Muscle of arm (tissue), 1 donor: ENCODE measurements at regions not wholly inside any gene's neighbourhood (a gene's known extent, or its start where the extent isn't known, plus 50 kb on each side); places are given as distances from the start of the nearest gene placed in this dataset.

Experiments used
- DNase-seq: peaks from one replicate; pipeline ENCODE4 v3.0.0-alpha.2; 2013

DNA sequence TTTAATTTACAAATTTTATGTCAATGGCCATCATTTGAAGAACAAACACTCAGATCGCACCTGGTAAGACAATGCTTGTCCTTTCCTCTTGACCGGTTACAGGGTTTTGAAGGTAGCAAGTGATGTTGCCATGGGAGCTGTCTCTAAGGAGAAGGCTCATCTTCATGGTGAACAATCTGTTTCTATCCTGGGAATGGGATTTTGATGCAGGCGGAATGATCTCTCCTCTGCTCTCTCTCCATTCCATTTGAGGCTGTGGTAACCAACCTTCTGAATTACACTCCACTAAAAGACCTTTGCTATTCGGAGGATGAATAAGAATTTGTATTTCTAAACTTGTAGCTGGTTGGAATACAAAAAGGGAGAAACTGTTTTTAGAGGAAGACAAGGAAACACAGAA is 57.9 kb upstream of the SLC5A9 start:
- DNase-seq: no peak

DNA sequence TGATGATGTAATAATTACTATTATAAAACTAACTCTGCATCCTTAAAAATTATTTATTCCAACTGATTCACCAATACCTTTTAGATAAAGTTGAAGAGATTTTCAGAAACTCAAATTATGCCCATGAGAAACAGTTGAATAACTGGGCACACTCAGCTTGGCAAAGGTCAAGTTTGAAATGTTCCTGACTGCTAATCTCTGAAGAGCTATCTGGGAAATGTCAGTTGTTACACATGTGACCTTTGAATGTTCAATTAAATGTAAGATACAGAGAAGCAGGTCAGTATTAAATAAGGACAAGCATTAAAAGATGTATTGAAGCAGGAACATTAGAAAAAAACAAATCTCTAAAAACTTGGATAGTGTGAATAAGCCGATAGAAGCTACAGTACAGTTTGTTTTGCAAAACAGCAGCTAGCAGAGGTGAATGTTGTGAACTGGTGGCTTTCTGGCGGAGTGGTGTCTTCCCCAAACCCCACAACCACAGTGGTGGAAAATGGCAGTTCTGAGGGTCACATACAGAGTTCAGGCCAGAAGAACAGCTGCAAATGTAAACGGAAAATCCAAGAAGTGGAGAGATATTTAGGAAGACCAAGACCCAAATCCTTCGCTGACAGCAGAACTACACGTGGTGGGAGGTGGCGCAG is 61.9 kb upstream of the SLC5A9 start:
- no peak for DNase-seq

DNA sequence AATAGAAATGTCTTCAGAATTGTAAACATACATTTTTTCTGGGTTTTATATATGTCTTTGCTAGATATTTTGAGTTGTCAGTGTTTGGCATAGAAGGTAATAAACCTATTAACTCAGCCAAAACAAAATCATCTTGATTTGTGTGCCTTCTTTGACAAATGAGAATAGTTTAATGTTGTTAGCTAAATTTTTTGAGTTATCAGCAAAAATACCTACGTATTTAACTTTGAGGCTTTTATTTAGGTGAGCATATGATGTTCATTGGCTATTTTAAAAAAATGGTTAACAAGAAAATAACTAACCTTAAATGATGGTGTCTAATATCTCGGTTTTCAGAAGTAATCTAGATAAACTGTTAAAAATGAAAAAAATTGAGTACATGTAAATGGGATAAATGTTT is 83.2 kb upstream of the SLC5A9 start:
- DNase-seq: no peak

DNA sequence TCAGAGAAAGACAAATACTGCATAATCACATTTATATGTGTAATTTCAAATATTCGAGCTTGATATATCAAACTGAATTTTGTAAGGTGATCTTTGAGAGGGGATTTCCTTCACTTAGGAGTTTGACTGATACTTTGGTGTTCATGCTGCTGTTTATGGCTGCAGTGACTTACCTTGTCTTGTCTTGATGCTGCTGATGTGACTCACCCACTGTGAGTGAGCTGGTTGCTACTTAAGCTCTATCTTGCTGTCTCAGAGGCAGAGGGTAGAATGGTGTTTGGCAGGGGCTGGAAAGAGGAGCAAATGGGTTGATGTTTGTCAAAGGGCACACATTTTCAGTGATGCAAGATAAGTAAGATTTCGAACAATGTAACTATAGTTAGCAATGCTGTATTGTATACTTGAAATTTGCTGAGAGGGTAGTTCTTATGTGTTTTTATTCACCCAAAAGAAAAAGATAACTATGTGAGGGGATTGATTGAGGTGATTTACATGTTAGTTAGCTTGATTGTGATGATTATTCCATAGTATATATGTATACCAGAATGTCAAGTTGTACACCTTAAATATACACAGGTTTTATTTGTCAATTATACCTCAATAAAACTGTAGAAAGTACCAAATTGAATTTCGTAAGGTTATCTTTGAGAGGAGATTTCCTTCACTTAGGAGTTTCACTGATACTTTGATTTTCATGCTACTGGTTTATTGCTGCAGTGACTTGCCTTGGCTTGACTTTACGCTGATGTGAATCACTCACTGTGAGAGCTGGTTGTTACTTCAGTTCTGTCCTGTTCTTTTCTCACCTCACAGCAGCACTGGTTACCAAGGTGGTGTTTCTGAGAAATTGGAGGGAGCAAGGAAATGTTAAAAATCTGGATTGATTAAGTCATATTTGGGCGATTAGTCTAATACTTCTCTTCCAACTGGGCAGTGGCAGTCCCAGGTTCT is 94.5 kb upstream of the SLC5A9 start:
- no peak for DNase-seq

DNA sequence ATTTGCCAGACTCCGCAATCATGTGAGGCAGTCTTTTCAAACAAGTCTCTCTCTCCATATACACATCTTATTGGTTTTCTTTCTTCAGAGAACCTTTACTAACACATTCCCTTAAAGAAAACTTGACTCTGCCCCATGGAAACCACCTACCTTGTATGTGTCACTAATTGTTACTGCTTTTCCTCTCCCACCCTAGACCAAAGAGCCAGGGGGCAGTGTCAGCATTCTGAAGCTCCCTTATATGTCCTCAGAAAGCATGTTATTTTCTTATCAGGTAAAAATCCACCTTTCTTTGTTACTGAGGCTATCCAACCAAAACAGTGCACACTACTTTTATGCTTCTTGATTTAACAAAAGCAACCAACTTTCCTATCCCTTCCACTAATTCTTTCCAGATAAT is 98.9 kb upstream of the SLC5A9 start:
- no peak for DNase-seq

DNA sequence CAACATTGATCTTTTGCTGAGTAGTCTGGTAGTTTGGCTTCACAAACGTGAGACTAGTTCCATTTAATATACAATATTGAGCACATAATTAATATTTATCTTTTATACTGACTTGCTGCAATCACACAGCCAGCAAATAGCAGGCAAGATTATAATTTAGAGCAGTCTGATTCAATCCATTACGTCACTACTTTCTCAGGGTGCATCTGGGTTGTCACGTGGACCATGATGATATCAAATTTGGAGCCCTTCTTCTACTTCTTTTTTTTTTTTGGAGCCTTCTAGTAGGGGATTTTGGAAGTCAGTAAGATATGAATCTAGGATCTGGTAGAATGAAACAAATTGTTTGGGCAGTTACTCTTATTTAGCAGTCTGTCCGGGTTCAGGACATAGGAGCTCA is 100.6 kb upstream of the SLC5A9 start:
- no peak for DNase-seq

DNA sequence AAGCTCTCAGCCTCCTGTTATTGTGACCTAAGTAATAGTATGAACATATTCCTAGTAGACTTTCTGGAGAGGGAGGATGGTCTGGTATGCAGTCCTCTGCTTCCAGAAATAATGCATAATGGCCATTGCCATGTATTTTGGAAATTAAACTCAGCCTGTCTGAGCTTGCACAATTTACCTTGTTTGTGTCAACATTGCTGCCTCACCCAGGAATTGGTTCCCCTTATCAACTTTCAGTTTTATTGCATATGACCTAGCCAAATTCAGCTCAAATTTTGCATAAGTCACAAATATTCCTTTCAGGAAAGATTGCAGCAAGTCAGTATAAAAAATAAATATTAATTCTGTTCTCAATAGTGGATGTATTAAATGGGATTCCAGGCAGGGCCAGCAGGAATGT is 101.9 kb upstream of the SLC5A9 start:
- DNase-seq: no peak

DNA sequence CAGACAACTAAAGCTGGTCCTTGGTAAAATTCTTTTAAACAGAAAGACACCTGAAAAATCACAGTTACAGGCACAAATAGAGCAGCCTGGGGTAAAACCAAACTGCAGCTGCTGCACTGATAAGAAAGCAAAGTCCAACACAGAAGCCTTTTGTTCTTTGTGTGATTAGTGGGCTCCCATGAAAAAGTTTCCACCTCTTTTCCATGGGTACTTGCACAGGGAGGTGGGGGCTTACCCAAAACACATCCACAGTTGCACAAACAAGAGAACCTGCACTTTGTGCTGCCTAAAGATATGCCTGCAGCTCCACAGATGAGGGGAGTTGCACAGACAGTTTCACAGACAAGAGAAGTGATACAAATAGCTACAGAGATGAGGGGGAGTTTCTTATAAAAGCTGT is 106.7 kb upstream of the SLC5A9 start:
- DNase-seq: no peak

DNA sequence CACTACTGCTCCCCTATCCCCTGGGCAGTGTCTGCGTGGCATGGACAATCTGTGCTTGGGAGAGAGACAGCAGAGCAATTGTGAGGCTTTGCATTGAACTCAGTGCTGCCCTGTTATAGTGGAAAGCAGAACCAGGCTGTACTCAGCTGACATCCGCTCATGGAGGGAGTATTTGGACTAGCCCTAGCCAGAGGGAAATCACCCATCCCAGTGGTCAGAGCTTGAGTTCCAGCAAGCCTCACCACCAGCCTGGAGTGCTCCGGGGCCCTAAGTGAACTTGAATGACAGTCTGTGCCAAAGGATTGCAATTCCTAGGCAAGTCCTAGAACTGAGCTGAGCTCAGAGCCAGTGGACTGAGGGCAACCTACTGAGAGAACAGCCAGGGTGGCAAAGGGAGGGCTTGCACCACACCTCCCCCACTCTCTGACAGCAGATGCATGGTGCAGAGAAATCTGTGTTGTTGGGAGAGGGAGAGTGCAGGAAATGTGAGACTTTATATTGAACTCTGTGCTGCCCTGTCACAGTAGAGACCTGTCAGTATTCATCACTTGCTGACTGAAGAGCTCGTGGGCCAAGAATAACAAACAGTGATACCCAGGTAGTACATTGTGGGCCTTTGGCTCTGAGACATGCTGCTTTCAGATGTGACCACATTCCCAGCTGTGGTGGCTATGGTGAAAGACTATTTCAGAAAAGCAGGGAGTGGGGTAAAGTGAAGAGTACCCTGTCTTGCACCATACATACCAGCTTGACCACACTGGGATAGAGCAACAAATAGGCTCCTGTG is 107.7 kb upstream of the SLC5A9 start:
- no peak for DNase-seq

DNA sequence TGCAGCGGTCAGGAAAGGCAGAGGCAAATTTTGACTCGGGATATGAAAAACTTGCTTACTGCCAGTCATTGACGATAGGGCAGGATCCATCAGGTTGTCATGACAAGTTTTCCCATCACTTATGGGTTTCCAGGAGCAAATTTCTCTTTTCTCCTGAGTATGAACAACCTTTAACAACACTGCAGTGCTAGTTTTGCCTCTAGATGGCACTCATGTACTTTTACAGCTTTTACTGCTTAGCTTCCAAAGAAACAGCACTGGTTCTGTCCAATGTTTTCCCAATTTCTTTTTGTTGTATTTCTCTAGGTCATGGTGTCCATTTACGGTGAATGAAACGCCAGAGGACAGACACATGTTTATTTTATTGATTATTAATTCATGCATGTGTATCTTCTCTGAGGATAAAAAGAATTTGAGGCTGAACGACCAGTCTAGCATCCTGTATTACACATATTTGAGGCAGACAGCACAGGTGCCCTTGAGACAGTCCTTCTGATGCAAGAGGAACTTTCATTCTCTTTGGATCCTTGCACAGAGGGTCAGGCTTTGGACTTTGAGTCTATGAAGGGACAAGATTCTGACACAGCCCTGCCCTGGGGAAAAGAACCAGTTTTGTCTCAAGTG is 112.3 kb upstream of the TRABD2B start:
- DNase-seq: peak; percentile 55

DNA sequence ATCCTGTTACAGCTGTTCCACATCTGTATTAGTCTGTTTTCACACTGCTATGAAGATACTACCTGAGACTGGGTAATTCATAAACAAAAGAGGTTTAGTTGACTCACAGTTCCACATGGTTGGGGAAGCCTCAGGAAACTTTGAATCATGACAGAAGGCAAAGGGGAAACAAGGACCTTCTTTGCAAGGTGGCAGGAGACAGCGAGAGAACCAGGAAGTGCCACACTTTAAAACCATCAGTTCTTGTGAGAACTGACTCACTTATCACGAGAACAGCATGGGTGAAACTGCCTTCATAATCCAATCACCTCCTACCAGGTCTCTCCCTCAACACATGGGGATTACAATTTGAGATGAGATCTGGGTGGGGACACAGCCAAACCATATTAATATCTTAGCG is 110.3 kb upstream of the TRABD2B start:
- DNase-seq: no peak

DNA sequence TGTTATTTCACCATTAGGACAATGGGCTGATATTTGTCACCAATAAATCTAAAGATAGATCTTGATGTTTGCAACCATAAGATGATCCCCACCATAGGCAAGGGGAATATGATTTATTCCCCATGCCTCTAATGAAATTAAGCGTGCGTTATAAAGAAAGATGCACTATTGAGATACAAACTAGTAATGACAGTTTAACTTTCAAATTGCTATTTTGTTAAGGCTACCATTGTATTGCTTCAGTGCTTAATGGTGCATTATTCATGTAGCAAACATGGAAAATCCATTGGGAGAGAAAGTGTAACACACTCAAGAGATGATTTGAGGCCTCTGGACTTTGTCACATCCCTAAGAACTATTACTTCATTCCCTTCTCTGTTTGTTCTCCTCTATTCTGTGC is 108.9 kb upstream of the TRABD2B start:
- no peak for DNase-seq

DNA sequence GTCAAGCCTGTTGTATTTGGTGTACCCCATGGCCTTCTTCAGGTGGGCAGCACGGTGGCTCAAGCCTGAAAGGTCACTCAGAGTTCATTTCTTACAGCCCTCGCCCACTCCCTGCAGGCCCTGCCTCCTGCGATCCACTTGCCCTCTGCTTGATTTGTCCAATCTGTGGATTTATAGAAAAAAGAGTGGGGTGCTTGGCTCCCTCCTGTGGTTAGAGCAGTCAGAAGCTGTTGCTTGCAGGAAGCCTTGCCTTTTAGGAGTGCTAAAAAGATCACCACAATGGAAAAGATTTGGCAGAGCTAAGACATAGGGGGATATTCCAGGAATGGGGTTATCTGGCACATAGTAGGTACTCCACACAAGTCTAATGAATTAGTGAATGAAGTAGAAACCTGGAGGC is 108.0 kb upstream of the TRABD2B start:
- DNase-seq: no peak

DNA sequence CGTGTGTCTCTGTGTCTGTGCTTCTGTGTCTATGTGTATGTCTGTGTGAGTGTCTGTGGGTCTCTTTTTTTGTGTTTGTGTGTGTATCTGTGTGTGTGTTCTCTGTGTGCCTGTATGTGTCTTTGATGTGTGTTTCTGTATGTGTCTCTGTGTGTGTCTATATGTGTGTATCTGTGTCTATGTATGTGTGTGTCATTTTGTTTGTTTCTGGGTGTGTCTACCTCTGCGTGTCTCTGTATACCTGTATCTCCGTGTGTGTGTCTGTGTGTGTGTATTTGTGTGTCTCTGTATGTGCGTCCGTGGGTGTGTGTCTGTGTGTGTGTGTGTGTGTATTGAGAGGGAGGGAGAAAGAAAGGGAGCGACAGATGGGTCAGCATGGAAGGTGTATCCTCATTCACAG is 106.3 kb upstream of the TRABD2B start:
- no peak for DNase-seq

DNA sequence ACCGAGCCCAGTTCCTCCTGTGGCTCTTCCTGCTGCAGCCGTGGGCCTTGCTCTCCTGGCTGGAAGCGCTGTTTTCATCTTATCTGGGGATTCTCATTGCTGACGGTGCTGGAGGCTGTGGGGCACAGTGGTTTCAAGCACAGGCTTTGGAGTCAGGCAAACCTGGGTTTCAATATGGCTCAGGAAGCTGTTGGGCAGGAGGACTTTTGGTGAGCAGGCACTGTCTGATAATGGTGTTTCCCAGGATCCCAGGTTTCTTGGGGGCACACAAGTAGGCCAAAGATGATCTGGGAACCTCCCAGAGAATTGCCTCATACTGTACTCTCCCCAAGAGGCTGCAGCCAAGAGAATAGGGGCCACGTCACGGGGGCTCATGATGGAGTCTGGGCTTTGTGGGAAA is 105.6 kb upstream of the TRABD2B start:
- DNase-seq: no peak

DNA sequence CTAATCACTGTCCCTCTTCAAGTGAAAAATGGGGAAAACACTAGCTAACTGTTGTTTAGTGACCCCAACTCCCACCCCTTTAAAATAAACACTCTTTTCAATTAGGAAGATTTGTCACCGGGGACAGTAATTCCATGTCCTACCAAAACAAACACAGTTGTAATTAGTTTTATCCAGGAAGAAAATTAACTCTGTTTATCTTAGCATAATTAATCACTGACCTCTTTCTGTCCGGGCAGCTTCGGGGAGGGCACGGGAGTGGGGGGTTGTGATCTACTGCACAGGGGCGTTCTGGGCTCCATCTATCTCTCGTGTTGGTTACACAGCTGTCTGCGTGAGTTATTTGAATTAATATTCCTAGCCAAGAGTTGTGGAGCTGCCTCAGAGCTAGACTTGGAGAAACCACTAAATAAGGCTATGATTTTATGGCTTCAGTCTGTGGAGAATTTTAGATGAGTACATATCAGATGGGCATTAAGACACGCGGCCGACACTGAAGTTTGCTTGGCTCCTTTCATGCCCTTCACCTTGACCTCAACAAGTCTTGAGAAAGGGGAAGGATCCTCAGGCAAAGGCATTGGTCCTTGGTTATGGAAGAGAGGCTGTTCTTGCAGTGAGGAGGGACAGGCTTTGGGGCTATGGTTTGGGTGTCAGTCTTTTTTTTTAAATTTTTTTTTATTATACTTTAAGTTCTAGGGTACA is 102.0 kb upstream of the TRABD2B start:
- DNase-seq: no peak

DNA sequence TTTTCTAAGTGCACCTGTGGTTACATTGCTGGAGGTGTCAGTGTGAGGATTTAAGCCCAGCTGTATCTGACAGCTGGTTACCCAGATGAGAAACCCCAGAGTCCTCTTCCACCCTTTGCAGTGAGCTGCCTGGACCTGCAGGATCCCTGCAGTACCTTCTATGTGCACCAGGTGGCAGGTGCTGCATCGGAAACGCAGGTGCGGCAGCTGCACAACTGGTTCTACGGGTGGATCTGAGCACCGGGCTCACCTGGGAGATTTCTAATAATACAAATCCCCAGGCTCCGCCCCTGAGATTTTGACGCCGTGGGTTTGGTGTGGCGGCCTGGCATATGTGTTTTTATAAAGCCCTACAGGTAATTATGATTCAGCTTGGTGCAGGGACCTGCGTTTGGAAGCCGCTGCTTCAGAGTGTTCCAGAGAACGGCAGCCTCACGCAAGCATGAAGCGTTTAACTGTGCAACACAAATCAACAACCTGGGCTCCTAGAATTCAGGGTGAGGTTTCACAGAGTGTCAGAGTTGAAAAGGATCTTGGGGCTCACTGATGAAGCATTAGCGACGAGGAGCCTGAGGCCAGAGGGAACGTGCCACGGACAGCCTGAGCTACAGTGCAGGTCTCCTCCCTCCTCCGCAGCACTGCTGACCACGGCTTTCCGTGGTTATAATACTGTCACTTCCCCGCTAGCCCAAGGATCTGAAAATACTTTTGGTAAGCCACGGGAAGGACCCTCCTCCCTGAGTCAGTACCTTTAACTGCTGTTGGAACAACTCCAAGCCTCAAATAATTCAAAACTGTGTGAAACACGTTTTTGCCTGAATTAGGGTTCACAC is 96.7 kb upstream of the TRABD2B start:
- peak; percentile 7 for DNase-seq

DNA sequence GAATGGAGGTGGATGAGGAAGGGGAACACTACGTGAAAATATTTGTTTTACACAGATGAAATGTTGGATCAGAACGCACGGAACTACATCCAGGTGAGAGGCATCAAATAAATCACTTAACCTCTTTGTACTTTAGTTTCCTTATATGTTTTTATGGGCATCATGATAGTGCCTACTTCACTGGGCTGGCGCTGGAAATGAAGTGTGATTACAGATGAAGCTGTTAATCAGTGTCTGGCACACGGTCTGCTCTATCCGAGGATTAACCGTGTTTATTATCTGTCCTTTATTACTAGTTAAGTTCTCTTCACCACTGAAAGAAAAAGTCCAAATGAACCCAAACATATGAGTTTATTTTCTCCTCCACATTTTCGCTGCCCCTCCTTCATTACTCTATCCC is 96.0 kb upstream of the TRABD2B start:
- DNase-seq: no peak

DNA sequence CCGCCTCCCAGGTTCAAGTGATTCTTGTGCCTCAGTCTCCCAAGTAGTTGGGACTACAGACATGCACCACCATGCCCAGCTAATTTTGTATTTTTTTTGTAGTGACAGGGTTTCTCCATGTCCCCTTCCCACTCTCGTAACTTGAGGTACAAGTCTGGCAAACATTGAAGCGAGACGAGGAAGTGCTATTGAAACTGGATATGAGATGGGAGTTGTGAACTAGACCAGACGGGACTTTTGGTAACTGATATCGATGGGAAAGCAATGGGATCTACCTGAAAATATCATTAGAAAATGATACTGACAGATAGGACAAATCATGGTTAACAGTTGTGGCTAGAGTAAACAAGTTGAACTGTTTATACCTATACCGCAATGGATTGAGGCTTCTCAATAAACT is 95.2 kb upstream of the TRABD2B start:
- no peak for DNase-seq

DNA sequence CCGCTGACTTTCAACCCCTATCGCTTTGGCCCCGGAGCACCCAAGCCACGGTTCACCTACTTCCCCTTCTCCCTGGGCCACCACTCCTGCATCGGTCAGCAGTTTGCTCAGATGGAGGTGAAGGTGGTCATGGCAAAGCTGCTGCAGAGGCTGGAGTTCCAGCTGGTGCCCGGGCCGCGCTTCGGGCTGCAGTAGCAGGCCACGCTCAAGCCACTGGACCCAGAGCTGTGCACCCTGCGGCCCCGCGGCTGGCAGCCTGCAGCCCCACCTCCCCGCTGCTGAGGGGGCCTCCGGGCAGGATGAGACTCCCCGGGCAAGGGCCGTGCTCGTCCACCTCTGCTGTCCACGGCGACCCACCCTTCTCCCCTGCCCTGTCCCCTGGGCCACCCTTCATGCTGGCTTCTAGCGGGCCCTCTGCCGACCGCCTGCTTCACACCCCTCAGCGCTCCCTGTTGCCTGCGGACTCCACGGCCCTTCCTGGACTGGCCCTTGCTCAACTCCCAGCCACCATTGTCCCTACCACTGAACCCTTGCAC is 92.2 kb upstream of the TRABD2B start:
- DNase-seq: no peak
